HepG2 (cell line): ENCODE measurements at regions not wholly inside any gene's neighbourhood (a gene's known extent, or its start where the extent isn't known, plus 50 kb on each side); places are given as distances from the start of the nearest gene placed in this dataset.

Source experiments
- ATAC-seq: fragments of 200-7000 bp; cut with Tn5 transposase; 3 replicates; pipeline ENCODE4 v1.9.1; 2020; ENCODE audit warnings: mild to moderate bottlenecking, moderate library complexity
- BruUV-seq: library from RNA; stranded (reverse); fragments of 400-500 nt; replicated peaks from 2 replicates; lab custom pipeline; 2021; lab: Mats Ljungman, UMichigan
- CTCF ChIA-PET: fragments of 300-600 bp; formaldehyde crosslinking; extraction: SDS; loops from one replicate; lab custom pipeline; 2021; ENCODE audit warnings: low total read pairs, inconsistent platforms, low intra/inter-chr PET ratio; lab: Yijun Ruan, JAX
- POLR2A ChIA-PET: fragments of 350-600 bp; sonication (Branson Sonifier 250); formaldehyde crosslinking; loops from one replicate; lab custom pipeline; 2020; ENCODE audit warnings: antibody characterized with exemption, inconsistent platforms; lab: Yijun Ruan, JAX
- DNase-seq: peaks from one replicate; pipeline ENCODE4 v3.0.0-alpha.2; 2015; ENCODE audit warnings: low spot score
- FAIRE-seq: peaks from 3 replicates; lab custom pipeline; 2011; peaks lifted over from hg19 to GRCh38; lab: Jason Lieb, UNC
- H2AFZ ChIP-seq: one replicate; pipeline ENCODE4 v1.6.1; 2011; ENCODE audit warnings: low read length, inconsistent platforms
- H3K27ac ChIP-seq: fragments of 300-600 bp; 3 replicates; pipeline ENCODE4 v1.8.0; 2011; ENCODE audit warnings: mixed run types, mild to moderate bottlenecking, mixed read lengths, low read length, inconsistent platforms; ENCODE audit not compliant: insufficient read depth; ENCODE audit errors: extremely low read length
- H3K27me3 ChIP-seq, 2 experiments: fragments of 200-600 bp in 1 of 2; 2 replicates in 1 of 2; 3 replicates in 1 of 2; pipeline versions ENCODE4 v1.6.0 to v1.8.0; 2011; ENCODE audit warnings: low read length in 2 of 2, mild to moderate bottlenecking in 2 of 2, moderate library complexity in 2 of 2, inconsistent platforms in 1 of 2; ENCODE audit not compliant: insufficient read depth in 2 of 2, control insufficient read depth in 1 of 2
- H3K36me3 ChIP-seq, 2 experiments: fragments of 200-600 bp in 1 of 2; replicated peaks in 1 of 2; 2 replicates in 1 of 2; 3 replicates in 1 of 2; pipeline versions ENCODE4 v1.5.1 to v1.8.0; 2011; ENCODE audit warnings: low read length in 2 of 2, inconsistent platforms in 1 of 2; ENCODE audit not compliant: insufficient read depth in 2 of 2, control insufficient read depth in 1 of 2
- H3K4me1 ChIP-seq: 2 replicates; pipeline ENCODE4 v1.5.1; 2012; ENCODE audit warnings: low read length, inconsistent platforms; ENCODE audit not compliant: insufficient read depth
- H3K4me2 ChIP-seq: 2 replicates; pipeline ENCODE4 v1.6.0; 2011; ENCODE audit warnings: low read depth, low read length, inconsistent platforms
- H3K4me3 ChIP-seq, 3 experiments: fragments of 200-600 bp in 1 of 3; sonication (generic), shearing (Covaris generic) in 1 of 3; replicated peaks in 1 of 3; 2 replicates each; pipeline ENCODE4 v1.5.1; 2011 to 2016; ENCODE audit warnings: low read length in 3 of 3, inconsistent platforms in 2 of 3, low read depth in 2 of 3, mild to moderate bottlenecking in 2 of 3, control low read depth in 1 of 3, mixed read lengths in 1 of 3; ENCODE audit not compliant: insufficient read depth in 1 of 3
- H3K79me2 ChIP-seq: one replicate; pipeline ENCODE4 v1.6.1; 2011; ENCODE audit warnings: low read length, inconsistent platforms; ENCODE audit not compliant: insufficient read depth
- H3K9ac ChIP-seq: 2 replicates; pipeline ENCODE4 v1.6.0; 2011; ENCODE audit warnings: mild to moderate bottlenecking, low read depth, low read length, inconsistent platforms; ENCODE audit not compliant: insufficient read depth
- H3K9me3 ChIP-seq: 2 replicates; pipeline ENCODE4 v1.5.1; 2012; ENCODE audit warnings: mild to moderate bottlenecking, low read length
- H4K20me1 ChIP-seq: 2 replicates; pipeline ENCODE4 v1.6.0; 2011; ENCODE audit warnings: inconsistent platforms, mild to moderate bottlenecking, low read length, moderate library complexity; ENCODE audit not compliant: insufficient read depth
- GPBP1L1 ChIP-seq: sonication (generic); formaldehyde crosslinking; IDR thresholded peaks from 2 replicates; pipeline ENCODE4 v1.5.0; 2020; ENCODE audit warnings: mild to moderate bottlenecking, missing genetic modification reagents
- GTF2F1 ChIP-seq: fragments of 150-350 bp; IDR thresholded peaks from 2 replicates; pipeline ENCODE4 v1.6.1; 2014; ENCODE audit warnings: low read length
- MAF1 ChIP-seq: sonication (generic); formaldehyde crosslinking; IDR thresholded peaks from 2 replicates; pipeline ENCODE4 v1.5.0; 2020; ENCODE audit warnings: missing genetic modification reagents, borderline replicate concordance
- PRDM15 ChIP-seq: sonication (generic); formaldehyde crosslinking; IDR thresholded peaks from 2 replicates; pipeline ENCODE4 v1.4.0; 2020; ENCODE audit warnings: missing genetic modification reagents
- SP5 ChIP-seq: IDR thresholded peaks from 2 replicates; pipeline ENCODE4 v1.6.1; 2016; ENCODE audit warnings: low read depth, borderline replicate concordance
- ZBTB26 ChIP-seq: IDR thresholded peaks from 2 replicates; pipeline ENCODE4 v1.6.1; 2016; ENCODE audit warnings: missing compliant biosample characterization, missing genetic modification reagents, borderline replicate concordance
- ZNF263 ChIP-seq: sonication (generic); formaldehyde crosslinking; IDR thresholded peaks from 2 replicates; pipeline ENCODE4 v1.4.0; 2020; ENCODE audit warnings: missing genetic modification reagents
- ZNF441 ChIP-seq: sonication (generic); formaldehyde crosslinking; IDR thresholded peaks from 2 replicates; pipeline ENCODE4 v1.7.0; 2021; ENCODE audit warnings: missing genetic modification reagents, borderline replicate concordance
- ZNF839 ChIP-seq: sonication (generic); formaldehyde crosslinking; IDR thresholded peaks from 2 replicates; pipeline ENCODE4 v1.4.0; 2020; ENCODE audit warnings: missing genetic modification reagents, mild to moderate bottlenecking, borderline replicate concordance
- WGBS: methylation state at CpG from one replicate; pipeline ENCODE4 v1.1.6; 2017; ENCODE audit warnings: low lambda C conversion rate; 5-methylcytosine and 5-hydroxymethylcytosine counted together
- in situ Hi-C: cut with HindIII; loops from 2 replicates; pipeline ENCODE4 v1.10.0; 2017; ENCODE audit warnings: low pct_unique_long_range_greater_than_20kb; ENCODE audit not compliant: extremely low pct_ligation_motif_present
- intact Hi-C: fragments of 100-400 bp; cut with micrococcal nuclease; formaldehyde crosslinking; loops from one replicate; pipeline ENCODE4 v1.10.0; 2022; ENCODE audit not compliant: unreplicated experiment

GRCh38 chr11:130634186-130634585, 185.7 kb downstream of the ADAMTS15 start:
- H3K79me2 ChIP-seq, result no peaks in the 10 kb centered on the region
- intact Hi-C loops (no loop called here), in situ Hi-C loops (no loop called here)
- H3K4me3 ChIP-seq, result no peak overlapping the region
- TF ChIP-seq ZNF839 (no peak), SP5 (no peak), GTF2F1 (no peak), ZNF263 (no peak), ZNF441 (CRISPR knock-in tag) (no peak)
- TF ChIP-seq, all 625 proteins: peak for 0
- Histone ChIP-seq H2AFZ (no peak overlapping the region), H3K9me3 (no peaks in the 10 kb centered on the region), H3K36me3 (no peaks in the 10 kb centered on the region), H3K27me3 (peaks cover 0 to 12% of the 10 kb centered on the region in 2 experiments; a peak in 1 of 5 replicates), H3K27ac (no peak overlapping the region), H3K4me1 (peaks cover 28% of the 10 kb centered on the region), H4K20me1 (no peaks in the 10 kb centered on the region), H3K4me2 (no peak overlapping the region), H3K9ac (no peak overlapping the region)
- CTCF ChIA-PET, result no interaction called here
- POLR2A ChIA-PET, result no interaction called here
- no peak for ATAC-seq
- no peak for FAIRE-seq
- 19% methylated on average over 2 of the region's 4 CpGs for WGBS
- BruUV-seq, result no TSS peak
- DNase-seq, result no peak

GRCh38 chr11:130634961-130635473, 186.6 kb downstream of the ADAMTS15 start:
- peak; percentile 14 for DNase-seq
- H3K4me2 ChIP-seq, result no peak overlapping the region
- FAIRE-seq, result no peak
- no peak overlapping the region for H3K27ac ChIP-seq
- no peak overlapping the region for H2AFZ ChIP-seq
- no peaks in the 10 kb centered on the region for H4K20me1 ChIP-seq
- ChIA-PET CTCF (no interaction called here), POLR2A (no interaction called here)
- no peaks in the 10 kb centered on the region for H3K36me3 ChIP-seq
- H3K9ac ChIP-seq, result no peak overlapping the region
- intact Hi-C loops (no loop called here), in situ Hi-C loops (no loop called here)
- no TSS peak for BruUV-seq
- no peak overlapping the region for H3K4me3 ChIP-seq
- TF ChIP-seq ZNF263 (peak; percentile 87), GPBP1L1 (CRISPR knock-in tag) (no peak), ZBTB26 (CRISPR knock-in tag) (peak; percentile 41; the same call in 1 of the 2 replicates), MAF1 (CRISPR knock-in tag) (no peak), PRDM15 (CRISPR knock-in tag) (peak; percentile 76)
- ATAC-seq, result peak; percentile 55
- H3K27me3 ChIP-seq, result peaks cover 0 to 14% of the 10 kb centered on the region in 2 experiments; a peak in 1 of 5 replicates
- no peaks in the 10 kb centered on the region for H3K9me3 ChIP-seq
- H3K79me2 ChIP-seq, result no peaks in the 10 kb centered on the region
- H3K4me1 ChIP-seq, result peaks cover 28% of the 10 kb centered on the region
- WGBS, result 4% methylated on average over 11 of the region's 11 CpGs
